Cardiac septum (tissue), 1 donor: ENCODE measurements at regions not wholly inside any gene's neighbourhood (a gene's known extent, or its start where the extent isn't known, plus 50 kb on each side); places are given as distances from the start of the nearest gene placed in this dataset.
"Not testable (repeated sequence)": the region's sequence is repeated elsewhere in the genome, so short reads cannot be mapped to it uniquely, and the experiment has no call there.

Experiments
- DNase-seq: peaks from one replicate; pipeline ENCODE4 v3.0.0-alpha.2; 2020; ENCODE audit warnings: low spot score
- intact Hi-C: fragments of 100-400 bp; cut with DNase I; formaldehyde crosslinking; loops from one replicate; pipeline ENCODE4 v1.14.0; 2022
- donor health status: DM: no; HTN: no; CAD: no.

GRCh38 chr10:28478646-28479045 is 54.3 kb upstream of the WAC start:
- intact Hi-C loops, result no loop called here
- no peak for DNase-seq

- intact Hi-C loops, result no loop called here
- no peak for DNase-seq
Observed at GRCh38 chr10:28479425-28479865, 53.5 kb upstream of the WAC start.

- intact Hi-C loops, result no loop called here
- DNase-seq, result no peak
Observed at GRCh38 chr10:28479927-28480627, 52.8 kb upstream of the WAC start.

GRCh38 chr10:28480628-28480965 is 52.3 kb upstream of the WAC start:
- no peak for DNase-seq
- intact Hi-C loops, result no loop called here

GRCh38 chr10:28481346-28481745 is 51.6 kb upstream of the WAC start:
- DNase-seq, intact Hi-C loops: not testable (repeated sequence)

GRCh38 chr10:28481968-28482367 is 51.0 kb upstream of the WAC start:
- DNase-seq, result no peak
- intact Hi-C loops, result no loop called here
